Stomach (tissue), 4 donors: ENCODE measurements at regions not wholly inside any gene's neighbourhood (a gene's known extent, or its start where the extent isn't known, plus 50 kb on each side); places are given as distances from the start of the nearest gene placed in this dataset.

Source experiments
- CTCF ChIP-seq, 7 experiments: fragments of 450-650 bp in 4 of 7; fragments of 200-600 bp in 3 of 7; sonication (generic) in 3 of 7; IDR thresholded peaks; one replicate each; pipeline ENCODE4 v1.5.1; 2016 to 2019; ENCODE audit warnings: antibody characterized with exemption in 7 of 7, control low read depth in 2 of 7, mild to moderate bottlenecking in 1 of 7
- EP300 ChIP-seq: sonication (generic); formaldehyde crosslinking; IDR thresholded peaks from one replicate; pipeline ENCODE4 v1.6.1; 2017; ENCODE audit warnings: antibody characterized with exemption
- POLR2A ChIP-seq, 4 donors: fragments of 450-650 bp; IDR thresholded peaks; one replicate each; pipeline ENCODE4 v1.6.1; 2016; ENCODE audit warnings: antibody characterized with exemption in 4 of 4, control low read depth in 2 of 4, mild to moderate bottlenecking in 1 of 4, moderate library complexity in 1 of 4
- POLR2AphosphoS5 ChIP-seq, 3 donors: sonication (generic); formaldehyde crosslinking; IDR thresholded peaks; one replicate each; pipeline ENCODE4 v1.6.1; 2016; ENCODE audit warnings: antibody characterized with exemption in 3 of 3

- TF ChIP-seq CTCF (IDR thresholded peaks at IDR 0.05) (no peak), POLR2AphosphoS5 (IDR thresholded peaks at IDR 0.05) (no peak), POLR2A (IDR thresholded peaks at IDR 0.05) (no peak), EP300 (no peak)
These were observed 50.9 kb upstream of the SDK2 start for GRCh38 chr17:73695035-73695738.
